IMR-90 (cell line): ENCODE measurements at regions not wholly inside any gene's neighbourhood (a gene's known extent, or its start where the extent isn't known, plus 50 kb on each side); places are given as distances from the start of the nearest gene placed in this dataset.

Experiments used
- CTCF ChIP-seq: conservative IDR thresholded peaks from 2 replicates; pipeline ENCODE4 v1.5.1; 2012; ENCODE audit warnings: mild to moderate bottlenecking, low read depth, low read length, improper control_type of control experiment
- POLR2A ChIP-seq: IDR thresholded peaks from 2 replicates; pipeline ENCODE4 v1.6.1; 2012; ENCODE audit warnings: mild to moderate bottlenecking, low read depth, low read length

GRCh38 chr1:22311461-22311860 is 140.2 kb upstream of the ZBTB40 start:
- TF ChIP-seq POLR2A (no peak), CTCF (no peak)
